ENCODE measurements at regions not wholly inside any gene's neighbourhood (a gene's known extent, or its start where the extent isn't known, plus 50 kb on each side); places are given as distances from the start of the nearest gene placed in this dataset.

- no peak overlapping the region for H3K4me3 ChIP-seq (ENCODE audit: low read length)
- TF ChIP-seq, protein P1, sequence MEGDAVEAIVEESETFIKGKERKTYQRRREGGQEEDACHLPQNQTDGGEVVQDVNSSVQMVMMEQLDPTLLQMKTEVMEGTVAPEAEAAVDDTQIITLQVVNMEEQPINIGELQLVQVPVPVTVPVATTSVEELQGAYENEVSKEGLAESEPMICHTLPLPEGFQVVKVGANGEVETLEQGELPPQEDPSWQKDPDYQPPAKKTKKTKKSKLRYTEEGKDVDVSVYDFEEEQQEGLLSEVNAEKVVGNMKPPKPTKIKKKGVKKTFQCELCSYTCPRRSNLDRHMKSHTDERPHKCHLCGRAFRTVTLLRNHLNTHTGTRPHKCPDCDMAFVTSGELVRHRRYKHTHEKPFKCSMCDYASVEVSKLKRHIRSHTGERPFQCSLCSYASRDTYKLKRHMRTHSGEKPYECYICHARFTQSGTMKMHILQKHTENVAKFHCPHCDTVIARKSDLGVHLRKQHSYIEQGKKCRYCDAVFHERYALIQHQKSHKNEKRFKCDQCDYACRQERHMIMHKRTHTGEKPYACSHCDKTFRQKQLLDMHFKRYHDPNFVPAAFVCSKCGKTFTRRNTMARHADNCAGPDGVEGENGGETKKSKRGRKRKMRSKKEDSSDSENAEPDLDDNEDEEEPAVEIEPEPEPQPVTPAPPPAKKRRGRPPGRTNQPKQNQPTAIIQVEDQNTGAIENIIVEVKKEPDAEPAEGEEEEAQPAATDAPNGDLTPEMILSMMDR (IDR thresholded peaks at IDR 0.05; ENCODE audit: insufficient read depth, low read depth, low read length, missing control alignments): no peak
- DNase-seq (ENCODE audit: low read depth): no peak
Observed at GRCh38 chr6:14913931-14914330, 331.9 kb upstream of the JARID2 start.

GRCh38 chr6:14915888-14916832 lies 329.7 kb upstream of the JARID2 start:
- TF ChIP-seq, protein P1 (IDR thresholded peaks at IDR 0.05; ENCODE audit: insufficient read depth, low read depth, low read length, missing control alignments): no peak
- no peak for DNase-seq (ENCODE audit: low read depth)
- no peak overlapping the region for H3K4me3 ChIP-seq (ENCODE audit: low read length)

- TF ChIP-seq, protein P1 (IDR thresholded peaks at IDR 0.05; ENCODE audit: insufficient read depth, low read depth, low read length, missing control alignments): no peak
Observed at GRCh38 chr6:14917109-14917910, 328.6 kb upstream of the JARID2 start.

DNA sequence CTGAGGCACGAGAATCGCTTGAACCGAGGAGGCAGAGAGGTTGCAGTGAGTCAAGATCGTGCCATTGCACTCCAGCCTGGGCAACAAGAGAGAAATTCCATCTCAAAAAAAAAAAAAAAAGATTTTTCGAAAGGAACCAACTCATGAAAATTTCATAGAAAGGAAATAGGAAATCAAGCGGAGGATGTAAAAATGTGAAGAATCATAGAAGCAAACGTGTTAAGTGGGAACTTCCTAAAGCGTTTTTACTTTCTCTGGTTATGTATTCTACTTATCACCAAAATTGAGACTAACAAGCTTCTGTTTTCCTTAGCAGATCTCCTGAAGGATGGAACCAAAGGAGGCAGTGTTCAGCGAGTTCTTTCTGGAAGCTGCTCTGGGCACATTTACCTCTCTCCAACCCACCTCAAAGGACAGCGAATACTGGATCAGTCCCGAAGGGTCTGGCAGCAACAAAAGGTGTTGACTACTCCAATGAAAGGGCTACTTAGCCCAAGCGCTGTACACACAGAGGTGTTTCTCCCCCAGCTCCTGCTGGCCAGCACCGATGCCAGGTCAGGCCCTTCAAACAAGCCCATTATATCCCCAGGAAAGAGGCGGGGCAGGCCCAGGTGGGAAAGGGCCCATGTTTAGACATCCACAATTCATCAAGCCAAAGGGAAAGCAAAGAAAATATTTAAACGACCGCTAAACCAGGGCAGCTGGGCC lies 327.5 kb upstream of the JARID2 start:
- TF ChIP-seq, protein P1 (IDR thresholded peaks at IDR 0.05; ENCODE audit: insufficient read depth, low read depth, low read length, missing control alignments): no peak
- no peak for DNase-seq (ENCODE audit: low read depth)
- no peak overlapping the region for H3K4me3 ChIP-seq (ENCODE audit: low read length)

More at GRCh38 chr6:14917109-14917910, 328.6 kb upstream of the JARID2 start:
- peak; percentile 51 for DNase-seq (ENCODE audit: low read depth)
- no peak overlapping the region for H3K4me3 ChIP-seq (ENCODE audit: low read length)

DNA sequence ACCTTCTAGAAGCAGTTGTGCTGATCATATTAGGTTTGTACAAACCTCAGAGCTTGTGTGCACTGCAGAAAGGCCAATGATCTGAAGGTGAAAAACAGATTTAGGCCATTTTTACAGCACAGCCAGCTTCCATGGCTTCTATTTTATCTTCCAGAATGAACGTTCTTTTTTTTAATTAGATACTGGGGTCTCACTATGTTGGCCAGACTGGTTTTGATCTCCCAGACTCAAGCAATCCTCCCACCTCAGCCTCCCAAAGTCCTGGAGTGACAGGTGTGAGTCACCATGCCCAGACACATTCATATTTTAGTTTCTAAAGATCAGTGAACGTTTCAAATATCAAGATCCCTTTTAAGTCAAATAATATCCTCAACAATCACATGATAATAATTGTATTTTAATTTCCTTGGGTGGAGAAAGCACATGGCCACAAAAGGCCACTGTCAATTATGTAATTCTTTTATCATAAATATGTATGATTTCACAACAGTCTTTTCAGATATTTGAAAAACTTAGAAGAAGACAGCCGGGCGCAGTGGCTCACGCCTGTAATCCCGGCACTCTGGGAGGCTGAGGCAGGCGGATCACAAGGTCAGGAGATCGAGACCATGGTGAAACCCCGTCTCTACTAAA lies 326.7 kb upstream of the JARID2 start:
- DNase-seq (ENCODE audit: low read depth): no peak
- H3K4me3 ChIP-seq (ENCODE audit: low read length): no peak overlapping the region
- TF ChIP-seq, protein P1 (IDR thresholded peaks at IDR 0.05; ENCODE audit: insufficient read depth, low read depth, low read length, missing control alignments): no peak

DNA sequence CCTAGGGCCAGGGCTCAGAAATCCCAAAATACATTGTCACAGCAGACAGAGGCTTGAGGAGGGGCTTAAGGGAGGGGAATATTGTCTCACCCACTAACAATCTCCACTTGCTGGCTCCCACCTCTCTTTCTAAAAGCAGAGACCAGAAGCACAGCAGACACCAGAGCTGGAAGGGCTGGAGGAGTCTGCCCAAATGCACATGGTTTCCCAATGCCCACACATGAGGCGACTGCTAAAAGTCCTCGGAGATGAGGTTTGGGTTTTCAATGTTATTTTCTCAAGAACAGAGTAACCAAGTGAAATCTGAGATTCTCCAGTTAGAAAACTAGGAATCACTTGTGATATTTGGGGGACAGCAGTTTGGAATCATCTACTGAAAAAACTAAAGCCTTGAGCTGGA lies 325.6 kb upstream of the JARID2 start:
- H3K4me3 ChIP-seq (ENCODE audit: low read length): no peak overlapping the region
- TF ChIP-seq, protein P1 (IDR thresholded peaks at IDR 0.05; ENCODE audit: insufficient read depth, low read depth, low read length, missing control alignments): no peak
- DNase-seq (ENCODE audit: low read depth): no peak
